GM12865 (cell line): ENCODE measurements at regions not wholly inside any gene's neighbourhood (a gene's known extent, or its start where the extent isn't known, plus 50 kb on each side); places are given as distances from the start of the nearest gene placed in this dataset.
"Not testable (repeated sequence)": the region's sequence is repeated elsewhere in the genome, so short reads cannot be mapped to it uniquely, and the experiment has no call there.

Experiments used
- DNase-seq: peaks from one replicate; pipeline ENCODE4 v3.0.0; 2010; ENCODE audit warnings: low read depth
- H3K4me3 ChIP-seq: 2 replicates; pipeline ENCODE4 v1.5.1; 2011; ENCODE audit warnings: mild to moderate bottlenecking, low read depth, low read length, control low read depth
- CTCF ChIP-seq: IDR thresholded peaks from 2 replicates; pipeline ENCODE4 v1.5.1; 2011; ENCODE audit warnings: low read length, control low read depth, low read depth, inconsistent platforms; ENCODE audit not compliant: insufficient read depth; ENCODE audit errors: missing control alignments

GRCh38 chr16:52924162-52924561, 128.5 kb downstream of the CHD9NB start:
- no peak for DNase-seq
- no peak overlapping the region for H3K4me3 ChIP-seq
- TF ChIP-seq CTCF: no peak

- DNase-seq: no peak
- no peak for TF ChIP-seq CTCF
- H3K4me3 ChIP-seq: no peak overlapping the region
Observed at GRCh38 chr16:52921104-52921503, 131.6 kb downstream of the CHD9NB start.

GRCh38 chr16:52920331-52920730, 132.4 kb downstream of the CHD9NB start:
- H3K4me3 ChIP-seq: no peak overlapping the region
- TF ChIP-seq CTCF: no peak
- no peak for DNase-seq

GRCh38 chr16:52914428-52914827, 138.3 kb downstream of the CHD9NB start:
- no peak overlapping the region for H3K4me3 ChIP-seq
- no peak for TF ChIP-seq CTCF
- DNase-seq: no peak

- H3K4me3 ChIP-seq: no peak overlapping the region
- peak; percentile 74 for TF ChIP-seq CTCF
Observed at GRCh38 chr16:52912565-52913173, 140.0 kb downstream of the CHD9NB start.

GRCh38 chr16:52908057-52908456, 144.6 kb downstream of the CHD9NB start:
- DNase-seq, H3K4me3 ChIP-seq: not testable (repeated sequence)

More at GRCh38 chr16:52912565-52913173, 140.0 kb downstream of the CHD9NB start:
- peak; percentile 67 for DNase-seq

- no peak for TF ChIP-seq CTCF
- no peak for DNase-seq
- no peak overlapping the region for H3K4me3 ChIP-seq
Observed at GRCh38 chr16:52906281-52906680, 146.4 kb downstream of the CHD9NB start.
